IPS DF 4.7 (cell line): ENCODE measurements at regions not wholly inside any gene's neighbourhood (a gene's known extent, or its start where the extent isn't known, plus 50 kb on each side); places are given as distances from the start of the nearest gene placed in this dataset.

Source experiments
- DNase-seq: peaks from one replicate; pipeline ENCODE4 v3.0.0-alpha.2; 2013; ENCODE audit warnings: low spot score; ENCODE audit errors: extremely low read depth

GRCh38 chr4:3831529-3832150 lies 65.5 kb downstream of the ADRA2C start:
- DNase-seq: no peak

DNA sequence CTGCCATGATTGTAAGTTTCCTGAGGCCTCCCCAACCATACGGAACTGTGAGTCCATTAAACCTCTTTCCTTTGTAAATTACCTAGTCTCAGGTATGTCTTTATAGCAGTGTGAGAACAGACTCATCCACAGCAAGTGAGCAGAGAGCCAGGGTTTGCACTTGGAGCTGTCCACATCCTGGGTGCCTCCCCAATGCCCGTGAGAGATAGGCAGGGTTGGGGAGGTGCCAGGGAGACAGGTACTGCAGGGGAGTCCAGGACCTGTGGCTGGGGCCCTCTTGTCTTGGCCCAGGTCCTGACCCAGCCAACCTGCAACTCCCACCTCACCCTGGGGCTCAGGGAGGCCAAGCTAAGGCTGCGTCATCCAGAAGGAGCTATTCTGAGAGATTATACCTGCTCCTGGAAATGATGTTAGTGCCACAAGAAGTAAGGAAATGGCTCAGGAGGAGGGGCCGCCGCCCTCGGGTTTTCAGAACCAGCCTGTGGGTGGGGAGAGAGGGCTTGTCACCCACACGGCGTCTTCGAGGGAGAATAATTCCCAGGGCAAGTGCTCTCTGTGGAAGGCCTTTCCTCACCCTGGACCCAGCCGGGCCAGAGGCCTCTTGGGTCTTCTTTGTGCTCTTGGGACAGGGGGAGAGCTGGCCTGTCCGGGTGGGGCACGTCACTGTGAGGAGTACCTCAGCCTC lies 66.5 kb downstream of the ADRA2C start:
- no peak for DNase-seq

DNA sequence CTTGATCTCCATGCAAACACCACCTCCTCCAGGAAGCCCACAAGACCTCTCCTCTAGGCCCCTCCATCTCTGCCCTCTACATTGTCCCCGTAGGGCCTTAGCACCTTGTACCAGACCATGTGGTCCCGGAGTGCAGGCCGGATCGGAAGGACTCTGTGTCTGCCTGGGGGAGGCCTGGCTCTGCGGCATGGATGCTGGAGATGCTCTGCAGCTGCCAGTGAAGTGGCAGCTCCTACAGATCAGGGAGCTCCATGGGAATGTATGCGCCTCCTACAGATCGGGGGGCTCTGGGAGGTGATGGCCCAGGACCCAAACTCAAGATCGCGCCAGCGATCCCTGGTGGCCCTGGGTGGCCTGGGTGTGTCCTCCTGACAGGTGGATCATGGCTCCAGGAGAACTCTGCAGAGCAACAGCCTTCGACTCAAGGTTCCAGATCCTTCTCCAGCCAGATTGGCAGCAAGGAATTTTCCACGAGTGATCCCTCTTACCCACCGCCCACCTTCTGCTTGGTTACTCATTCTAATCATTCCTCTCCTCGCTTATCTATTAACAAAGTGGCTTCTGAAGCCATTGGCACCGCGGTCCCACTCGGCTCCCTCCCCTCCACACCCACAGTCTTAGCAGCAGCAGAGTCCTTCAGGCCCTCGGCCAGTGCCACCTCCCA lies 67.3 kb downstream of the ADRA2C start:
- DNase-seq: no peak

GRCh38 chr4:3834186-3834662 lies 68.0 kb downstream of the ADRA2C start:
- DNase-seq: no peak

DNA sequence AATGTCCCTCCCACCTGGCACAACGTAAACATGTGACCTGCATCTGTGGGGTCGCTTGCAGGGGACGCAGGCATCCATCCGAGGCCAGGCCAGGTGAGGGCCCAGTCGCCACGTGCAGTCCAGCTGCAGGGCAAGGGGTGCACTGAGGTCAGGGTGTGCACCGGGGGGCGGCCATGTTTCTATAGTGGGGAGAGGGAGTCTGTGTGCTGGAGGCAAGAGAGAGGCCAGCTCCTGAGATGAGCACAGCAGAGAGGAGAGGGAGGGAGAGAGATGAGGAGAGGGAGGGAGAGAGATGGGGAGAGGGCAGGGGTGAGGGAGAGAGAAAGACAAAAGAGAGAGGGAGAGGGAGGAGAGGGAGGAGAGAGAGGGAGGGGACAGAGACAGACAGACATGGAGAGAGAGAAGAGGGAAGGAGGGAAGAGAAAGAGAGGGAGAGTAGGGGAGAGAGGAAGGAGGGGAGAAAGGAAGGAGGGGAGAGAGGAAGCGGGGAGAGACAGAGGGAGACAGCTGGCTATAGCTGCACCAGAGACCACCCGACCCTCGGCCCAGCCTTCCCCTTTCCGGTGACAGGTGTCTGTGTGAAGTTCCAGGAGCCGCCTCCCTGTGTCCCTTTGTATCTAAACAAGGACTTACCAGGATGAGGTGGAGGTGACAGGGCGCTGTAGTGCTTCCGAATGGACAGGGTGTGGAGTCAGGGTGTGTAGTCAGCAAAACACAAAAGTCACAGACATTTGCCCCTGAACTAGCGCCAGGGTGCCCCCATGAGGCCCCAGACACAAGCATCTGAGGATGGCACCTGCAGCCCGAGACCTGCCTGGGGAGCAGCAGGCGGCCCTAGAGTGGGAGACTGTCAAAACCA lies 68.7 kb downstream of the ADRA2C start:
- DNase-seq: no peak

GRCh38 chr4:3835527-3836405 lies 69.6 kb downstream of the ADRA2C start:
- no peak for DNase-seq

- DNase-seq: no peak
Measured at GRCh38 chr4:3836406-3836755, 70.2 kb downstream of the ADRA2C start.

GRCh38 chr4:3836756-3837601 lies 70.8 kb downstream of the ADRA2C start:
- no peak for DNase-seq

- DNase-seq: no peak
Measured at GRCh38 chr4:3838437-3839380, 72.5 kb downstream of the ADRA2C start.

GRCh38 chr4:3845094-3845743 lies 79.0 kb downstream of the ADRA2C start:
- DNase-seq: no peak

DNA sequence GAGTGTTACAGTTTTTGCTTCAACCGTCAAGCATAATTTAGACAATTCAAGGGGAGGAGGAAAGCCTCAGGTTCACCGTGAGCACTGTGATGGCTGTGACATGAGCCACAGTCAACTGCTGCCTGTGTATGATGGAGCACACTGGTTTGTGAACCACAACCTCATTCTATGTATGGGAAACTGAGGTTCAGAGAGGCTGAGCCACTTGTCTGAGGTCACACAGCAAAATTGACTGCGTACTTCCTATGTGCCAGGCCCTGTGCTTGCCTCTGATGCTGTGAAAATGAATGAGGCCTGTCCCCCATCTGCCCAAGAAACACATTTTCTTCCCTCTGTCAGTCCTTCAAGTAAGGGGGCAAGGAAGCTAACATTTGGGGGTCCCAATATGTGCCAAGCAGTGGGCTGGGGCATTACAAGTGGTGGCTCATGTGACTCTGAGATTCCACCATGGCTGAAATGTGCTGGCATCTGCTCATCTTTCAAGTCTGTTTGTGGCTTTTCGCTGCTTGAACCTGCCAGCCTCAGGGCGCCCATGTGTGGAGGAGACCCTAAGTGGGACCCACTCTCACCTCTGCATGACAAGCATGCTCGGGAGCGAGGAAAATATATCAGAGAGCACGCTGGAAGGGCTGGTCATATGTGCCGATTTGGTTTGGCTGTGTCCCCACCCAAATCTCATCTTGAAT lies 79.7 kb downstream of the ADRA2C start:
- no peak for DNase-seq

GRCh38 chr4:3847211-3847940 lies 81.2 kb downstream of the ADRA2C start:
- DNase-seq: no peak

- no peak for DNase-seq
Measured at GRCh38 chr4:3848323-3848722, 82.1 kb downstream of the ADRA2C start.

DNA sequence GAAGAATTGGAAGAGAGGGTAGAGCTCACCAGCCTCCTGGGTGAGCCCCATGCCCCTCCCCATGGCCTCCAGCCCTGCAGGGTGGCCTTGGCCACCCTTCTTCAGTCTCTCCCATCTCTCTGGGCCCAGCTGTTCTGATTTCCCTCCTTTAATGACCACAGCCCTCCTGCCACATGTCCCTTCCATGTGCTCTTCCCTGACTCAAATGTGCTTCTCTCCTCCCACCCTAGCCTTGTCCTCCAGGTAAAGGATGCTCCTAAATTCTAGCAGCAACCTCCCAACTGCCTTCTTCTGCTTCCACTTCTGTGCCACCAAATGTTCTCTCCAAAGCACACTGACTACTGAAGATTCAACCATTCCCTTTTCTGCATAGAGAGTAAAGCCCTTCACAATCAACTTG lies 83.0 kb downstream of the ADRA2C start:
- no peak for DNase-seq

GRCh38 chr4:3850128-3850527 lies 83.9 kb downstream of the ADRA2C start:
- no peak for DNase-seq

- DNase-seq: no peak
Measured at GRCh38 chr4:3851211-3851610, 85.0 kb downstream of the ADRA2C start.

GRCh38 chr4:3851881-3852280 lies 85.7 kb downstream of the ADRA2C start:
- DNase-seq: no peak
